EH (cell line): ENCODE measurements at regions not wholly inside any gene's neighbourhood (a gene's known extent, or its start where the extent isn't known, plus 50 kb on each side); places are given as distances from the start of the nearest gene placed in this dataset.
"Not testable (repeated sequence)": the region's sequence is repeated elsewhere in the genome, so short reads cannot be mapped to it uniquely, and the experiment has no call there.

ENCODE experiments used
- DNase-seq: peaks from one replicate; pipeline ENCODE4 v3.0.0-alpha.2; 2015; ENCODE audit warnings: low read depth

GRCh38 chr5:52255308-52255707 is 532.4 kb upstream of the ITGA1 start:
- no peak for DNase-seq

DNA sequence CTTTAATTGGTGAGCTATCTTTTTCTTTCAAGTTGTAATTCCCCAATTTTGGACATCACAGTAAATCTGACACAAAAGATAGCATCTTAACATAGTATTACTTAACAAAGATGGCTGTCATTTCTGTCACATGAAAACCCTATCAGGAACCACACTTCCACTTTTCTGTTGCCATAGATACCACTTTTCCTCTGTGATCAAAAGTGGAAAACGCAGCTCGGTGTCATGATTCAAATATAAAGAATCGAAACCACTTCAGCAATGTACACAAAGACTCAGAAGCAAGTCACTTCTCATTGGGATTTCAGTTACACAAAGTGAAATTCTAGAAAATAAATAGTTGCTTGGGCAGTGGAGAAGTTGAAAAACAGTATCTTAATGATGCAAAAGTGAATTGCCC is 524.9 kb upstream of the ITGA1 start:
- DNase-seq = no peak

DNA sequence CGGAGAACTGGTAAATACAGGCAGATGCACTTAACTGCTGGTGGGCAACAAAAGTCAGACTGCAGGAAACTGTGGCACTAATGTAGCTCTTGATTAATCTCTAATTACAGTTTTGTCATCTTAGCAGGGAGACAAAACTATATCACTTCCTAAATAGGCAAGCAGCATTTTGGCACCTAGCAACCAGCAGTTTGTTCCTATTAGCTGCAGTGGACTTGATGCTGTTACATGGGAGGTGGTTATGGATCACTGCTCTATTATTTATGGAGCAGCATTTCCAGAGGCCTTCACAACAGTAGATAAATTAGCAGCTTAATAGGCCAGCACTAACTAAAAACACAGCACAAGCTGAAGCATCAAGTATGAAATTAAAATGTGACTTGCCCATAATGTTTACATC is 518.3 kb upstream of the ITGA1 start:
- DNase-seq = no peak

- DNase-seq = no peak
These were observed 517.9 kb upstream of the ITGA1 start for GRCh38 chr5:52269859-52270258.

DNA sequence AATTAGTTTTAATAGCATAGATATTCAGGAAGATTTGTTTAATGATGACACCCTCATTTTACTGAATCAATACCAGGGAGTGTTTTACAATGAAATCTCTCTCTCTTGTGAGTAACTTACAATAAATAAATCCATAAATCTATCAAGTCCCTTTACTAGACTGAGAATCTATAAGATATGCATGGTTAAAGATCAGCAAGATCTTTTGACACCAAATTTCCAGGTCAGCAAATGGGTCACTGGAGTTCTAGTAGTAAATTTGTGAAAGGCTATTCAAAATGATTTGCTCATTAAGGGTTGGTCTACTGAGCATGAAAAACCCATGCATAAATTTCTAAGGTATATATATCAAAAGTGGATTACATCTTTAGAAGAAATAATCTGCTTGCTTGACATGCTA is 512.1 kb upstream of the ITGA1 start:
- no peak for DNase-seq

DNA sequence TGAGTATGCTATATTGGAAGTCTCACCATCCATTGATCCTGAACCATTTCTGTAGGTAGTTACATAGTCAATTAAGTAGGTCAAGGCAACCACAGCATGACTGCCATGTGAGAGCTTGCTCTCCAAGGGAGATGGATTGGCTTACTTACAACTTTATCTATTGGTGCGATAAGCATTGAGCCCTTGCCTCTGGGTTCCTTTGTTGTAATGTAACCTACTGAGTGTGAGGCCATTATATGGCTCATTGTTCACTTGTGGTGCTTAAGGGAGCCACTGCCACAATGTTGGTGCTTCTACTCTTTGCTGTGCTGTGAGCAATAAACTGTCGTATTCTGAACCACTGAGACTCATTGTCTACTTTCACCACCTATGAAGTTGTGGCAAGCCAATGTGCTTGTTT is 510.6 kb upstream of the ITGA1 start:
- no peak for DNase-seq

DNA sequence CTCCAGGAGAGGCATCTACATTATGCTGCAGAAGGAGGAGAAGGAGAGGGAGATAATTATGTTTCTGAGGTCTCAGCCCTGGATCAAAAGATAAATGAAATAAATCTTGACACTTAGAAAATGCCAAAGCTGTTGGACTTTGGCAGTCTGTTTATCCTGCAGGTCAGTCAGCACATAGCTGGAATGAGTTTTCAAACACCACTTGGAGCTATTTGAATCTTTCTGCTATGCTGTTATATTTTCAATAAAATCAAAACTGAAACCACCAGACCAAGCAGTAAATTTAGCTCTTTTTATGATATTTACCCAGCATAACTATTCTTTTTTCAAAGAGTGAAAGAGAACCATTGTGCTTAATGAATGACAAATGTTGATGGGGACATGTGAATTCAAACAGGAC is 505.1 kb upstream of the ITGA1 start:
- DNase-seq = no peak

DNA sequence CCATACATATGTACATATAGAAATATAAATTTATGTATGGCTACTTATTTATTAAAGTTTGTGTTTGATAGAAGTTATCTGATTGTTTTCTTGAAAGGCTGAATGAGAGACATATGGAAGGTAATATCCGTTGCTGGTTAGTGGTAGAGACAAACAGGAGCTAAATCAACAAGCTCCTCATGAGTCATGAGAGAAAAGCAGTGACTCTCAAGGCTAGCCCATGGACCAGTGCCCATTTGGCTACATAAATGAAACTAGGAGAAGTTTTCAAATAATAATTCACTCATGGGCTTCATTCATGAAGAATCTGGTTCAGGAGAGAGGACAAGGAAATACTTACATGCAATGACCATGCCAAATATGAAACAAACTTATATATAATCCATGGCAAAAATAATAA is 504.5 kb upstream of the ITGA1 start:
- DNase-seq = no peak

DNA sequence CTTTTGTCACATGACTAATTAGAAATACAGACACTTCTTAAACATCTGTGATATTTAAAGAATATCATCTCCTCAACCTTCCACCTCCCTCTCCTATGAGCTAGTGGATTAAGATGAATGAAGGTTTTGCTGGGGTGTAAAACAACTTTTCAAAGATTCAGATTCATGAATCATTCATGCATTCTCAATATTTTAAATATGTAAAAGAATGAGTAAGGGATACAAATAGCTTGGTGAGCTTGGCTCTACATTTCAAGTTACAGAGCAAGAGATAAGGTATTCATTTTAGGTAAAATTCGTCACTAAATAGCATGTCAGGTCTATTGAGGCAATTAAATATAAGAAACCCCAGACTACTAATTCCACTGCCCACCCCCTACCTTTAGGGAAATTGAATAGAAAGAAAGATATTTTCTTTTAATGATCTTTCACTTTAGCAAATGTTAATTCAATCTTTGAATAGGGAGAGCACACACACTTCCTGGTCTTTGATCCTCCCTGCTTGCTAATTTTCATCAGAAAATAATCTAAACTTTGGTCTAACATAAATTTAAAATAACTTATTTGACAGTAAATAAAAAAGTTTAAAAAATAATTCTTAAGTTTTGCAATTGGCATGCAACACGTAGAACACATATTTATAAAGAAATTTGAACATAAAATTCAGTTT is 486.9 kb upstream of the ITGA1 start:
- DNase-seq = no peak

- DNase-seq = not testable (repeated sequence)
These were observed 482.9 kb upstream of the ITGA1 start for GRCh38 chr5:52304816-52305215.

DNA sequence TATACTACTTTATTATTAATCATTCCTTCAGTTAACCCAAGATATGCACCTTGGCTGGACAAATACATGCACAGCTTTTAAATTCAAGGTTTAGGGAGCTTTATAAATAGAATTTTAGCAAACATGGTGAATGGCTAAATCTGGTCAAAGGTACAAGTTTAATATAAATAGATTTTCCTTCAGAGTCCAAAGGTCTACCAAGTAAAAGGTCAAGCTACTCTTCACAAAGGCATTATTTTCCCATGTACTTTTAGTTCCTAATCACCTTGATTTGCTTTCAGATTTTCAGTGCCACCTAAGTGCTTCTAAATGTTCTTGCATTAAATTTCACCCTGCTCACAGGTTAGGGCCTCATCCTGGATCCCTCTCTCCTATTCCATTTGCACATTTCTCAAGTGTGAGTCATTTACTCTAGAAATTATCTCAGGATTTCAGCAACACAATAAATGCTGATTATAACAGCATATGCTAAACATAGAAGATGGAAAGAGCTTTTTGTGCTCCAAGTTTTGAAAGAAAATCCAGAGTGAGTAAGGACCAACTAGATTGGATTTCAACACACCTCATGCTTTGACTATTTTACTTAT is 459.4 kb upstream of the ITGA1 start:
- no peak for DNase-seq

- no peak for DNase-seq
These were observed 456.0 kb upstream of the ITGA1 start for GRCh38 chr5:52331725-52332124.

GRCh38 chr5:52334367-52334766 is 453.3 kb upstream of the ITGA1 start:
- DNase-seq = no peak

DNA sequence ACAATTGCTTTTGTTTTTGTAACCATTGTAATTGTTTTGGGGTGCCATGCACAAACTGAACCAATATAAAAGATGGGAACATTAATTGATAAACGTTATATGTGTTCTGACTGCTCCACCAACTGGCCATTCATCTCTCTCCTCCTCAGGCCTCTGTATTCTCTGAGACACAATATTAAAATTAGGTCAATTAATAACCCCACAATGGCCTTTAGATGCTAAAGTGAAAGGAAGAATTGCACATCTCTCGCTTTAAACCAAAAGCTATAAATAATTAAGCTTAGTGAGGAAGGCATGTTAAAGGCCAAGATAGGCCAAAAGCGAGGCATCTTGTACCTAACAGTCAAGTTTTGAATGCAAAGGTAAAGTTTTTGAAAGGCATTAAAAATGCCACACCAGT is 448.4 kb upstream of the ITGA1 start:
- no peak for DNase-seq

GRCh38 chr5:52342361-52342760 is 445.4 kb upstream of the ITGA1 start:
- DNase-seq = no peak

GRCh38 chr5:52356311-52356918 is 431.3 kb upstream of the ITGA1 start:
- DNase-seq = peak; percentile 2

DNA sequence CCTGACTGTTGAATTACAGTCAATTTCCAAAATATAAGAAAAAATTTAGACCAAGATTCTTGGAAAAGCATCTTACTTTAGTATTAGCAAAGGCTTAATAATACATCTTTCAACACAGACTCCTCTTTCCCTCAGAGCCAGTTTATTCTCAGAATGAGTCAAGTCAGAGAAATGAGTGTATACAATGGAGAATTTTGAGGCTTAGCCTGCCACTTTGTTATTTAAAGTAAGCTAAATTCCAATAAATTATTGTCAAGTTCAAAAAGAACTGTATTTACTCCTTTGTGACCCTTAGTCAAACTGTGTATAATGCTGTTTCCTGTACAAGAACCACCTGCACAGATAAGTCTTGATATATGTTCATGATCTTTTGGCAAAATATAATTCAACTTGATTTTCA is 428.5 kb upstream of the ITGA1 start:
- DNase-seq = no peak

DNA sequence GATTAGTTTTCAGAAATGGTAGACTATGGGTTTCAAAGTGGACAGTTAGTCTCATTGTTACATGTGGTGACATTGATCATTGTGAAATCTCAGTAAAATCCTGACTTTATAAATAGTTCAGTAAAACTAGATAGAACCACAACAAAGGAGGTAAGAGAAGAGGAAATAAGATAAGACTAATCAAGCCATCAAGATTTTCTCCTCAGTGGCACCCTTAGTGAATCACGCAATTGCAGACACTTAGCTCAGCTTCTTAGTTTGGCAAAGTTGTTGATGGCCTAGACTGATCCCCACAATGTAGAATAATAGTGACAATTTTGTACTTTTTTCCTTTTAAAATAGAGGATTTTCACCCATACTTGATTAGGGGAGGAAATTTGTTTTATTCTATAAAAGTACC is 426.7 kb upstream of the ITGA1 start:
- DNase-seq = no peak

DNA sequence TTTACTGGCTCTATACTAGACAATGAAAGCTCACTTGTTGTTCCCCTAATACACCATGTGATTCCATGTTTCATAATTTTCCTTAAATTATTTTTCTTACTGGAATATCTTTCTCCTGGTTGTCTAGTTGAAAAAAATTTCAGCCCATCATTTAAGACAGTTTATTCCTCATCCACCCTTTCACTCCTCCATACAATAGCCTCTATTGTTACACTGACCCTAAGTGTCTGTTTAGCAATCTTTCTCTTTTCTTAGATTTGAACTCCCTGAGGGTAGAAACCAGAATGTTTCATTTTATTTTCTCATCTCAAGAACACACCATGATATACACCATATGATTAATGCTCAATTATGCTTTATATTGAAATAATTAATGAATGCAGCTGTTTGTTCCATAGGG is 413.4 kb upstream of the ITGA1 start:
- no peak for DNase-seq

- no peak for DNase-seq
These were observed 411.7 kb upstream of the ITGA1 start for GRCh38 chr5:52375969-52376368.

GRCh38 chr5:52376592-52376991 is 411.1 kb upstream of the ITGA1 start:
- DNase-seq = no peak

- DNase-seq = no peak
These were observed 409.5 kb upstream of the ITGA1 start for GRCh38 chr5:52378237-52378636.

- no peak for DNase-seq
These were observed 399.4 kb upstream of the ITGA1 start for GRCh38 chr5:52388349-52388748.

DNA sequence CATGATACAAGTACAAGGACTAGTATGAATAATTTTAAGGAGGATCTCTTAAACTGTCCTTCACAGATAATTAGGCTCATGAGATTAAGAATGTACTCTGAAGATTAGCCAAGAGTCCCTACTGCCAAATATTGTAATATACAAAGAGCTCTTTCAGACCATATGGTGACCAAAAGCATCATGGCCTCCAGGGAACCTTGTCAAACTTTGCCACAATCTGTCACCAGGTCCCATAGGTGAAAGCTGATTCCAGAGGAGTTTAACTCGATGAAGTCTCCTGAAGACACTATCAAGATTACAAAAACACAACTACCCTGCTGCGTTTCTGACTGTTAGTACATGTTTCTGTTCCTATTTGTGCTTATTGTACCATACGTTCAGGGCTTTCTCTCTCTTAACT is 395.4 kb upstream of the ITGA1 start:
- DNase-seq = no peak
